ENCODE measurements at regions not wholly inside any gene's neighbourhood (a gene's known extent, or its start where the extent isn't known, plus 50 kb on each side); places are given as distances from the start of the nearest gene placed in this dataset.

- TF ChIP-seq EZH2 (IDR thresholded peaks at IDR 0.05; ENCODE audit: borderline replicate concordance) (no peak), EZH2phosphoT487 (IDR thresholded peaks at IDR 0.05; ENCODE audit: low read depth, severe bottlenecking, unreplicated experiment) (no peak), CTCF (IDR thresholded peaks at IDR 0.05; ENCODE audit: poor library complexity) (no peak)
- Histone ChIP-seq H3K4me2 (no peak overlapping the region), H3K4me3 (no peak overlapping the region), H3K4me1 (ENCODE audit: insufficient read depth) (no peaks in the 10 kb centered on the region), H3K9me3 (ENCODE audit: low read depth) (no peaks in the 10 kb centered on the region), H3K79me2 (no peaks in the 10 kb centered on the region), H3K9me2 (replicated peaks; ENCODE audit: insufficient read depth) (no peaks in the 10 kb centered on the region), H4K20me1 (ENCODE audit: insufficient read depth, poor library complexity, severe bottlenecking) (no peaks in the 10 kb centered on the region), H3K27me3 (no peaks in the 10 kb centered on the region), H2AFZ (no peak overlapping the region), H3K36me3 (replicated peaks; ENCODE audit: insufficient read depth, low read depth) (no peaks in the 10 kb centered on the region), H3K27ac (no peak overlapping the region)
- no peak for DNase-seq (ENCODE audit: low spot score)
- 49% methylated on average over 3 of the region's 3 CpGs for WGBS (ENCODE audit: low lambda C conversion rate, missing lambda C conversion rate)
Observed at GRCh38 chr13:37492741-37493514, 105.6 kb downstream of the POSTN start.

GRCh38 chr13:37492075-37492474, 106.5 kb downstream of the POSTN start:
- Histone ChIP-seq H3K27ac (no peak overlapping the region), H3K79me2 (no peaks in the 10 kb centered on the region), H3K4me2 (no peak overlapping the region), H3K9me2 (replicated peaks; ENCODE audit: insufficient read depth) (no peaks in the 10 kb centered on the region), H3K4me3 (no peak overlapping the region), H2AFZ (no peak overlapping the region), H3K9me3 (ENCODE audit: low read depth) (no peaks in the 10 kb centered on the region), H3K36me3 (replicated peaks; ENCODE audit: insufficient read depth, low read depth) (no peaks in the 10 kb centered on the region), H3K27me3 (no peaks in the 10 kb centered on the region), H4K20me1 (ENCODE audit: insufficient read depth, poor library complexity, severe bottlenecking) (no peaks in the 10 kb centered on the region), H3K4me1 (ENCODE audit: insufficient read depth) (no peaks in the 10 kb centered on the region)
- TF ChIP-seq EZH2phosphoT487 (IDR thresholded peaks at IDR 0.05; ENCODE audit: low read depth, severe bottlenecking, unreplicated experiment) = no peak
- TF ChIP-seq CTCF (IDR thresholded peaks at IDR 0.05; ENCODE audit: poor library complexity) = no peak
- no peak for TF ChIP-seq EZH2 (IDR thresholded peaks at IDR 0.05; ENCODE audit: borderline replicate concordance)
- DNase-seq (ENCODE audit: low spot score) = no peak

- H3K9me2 ChIP-seq (replicated peaks; ENCODE audit: insufficient read depth) = no peaks in the 10 kb centered on the region
- H3K9me3 ChIP-seq (ENCODE audit: low read depth) = no peaks in the 10 kb centered on the region
- H3K79me2 ChIP-seq = no peaks in the 10 kb centered on the region
- no peak overlapping the region for H3K4me2 ChIP-seq
- DNase-seq (ENCODE audit: low spot score) = no peak
- WGBS (ENCODE audit: low lambda C conversion rate, missing lambda C conversion rate) = 54% methylated on average over 3 of the region's 3 CpGs
- H3K36me3 ChIP-seq (replicated peaks; ENCODE audit: insufficient read depth, low read depth) = no peaks in the 10 kb centered on the region
- TF ChIP-seq EZH2phosphoT487 (IDR thresholded peaks at IDR 0.05; ENCODE audit: low read depth, severe bottlenecking, unreplicated experiment) (no peak), EZH2 (IDR thresholded peaks at IDR 0.05; ENCODE audit: borderline replicate concordance) (no peak), CTCF (IDR thresholded peaks at IDR 0.05; ENCODE audit: poor library complexity) (no peak)
- H3K27ac ChIP-seq = no peak overlapping the region
- H2AFZ ChIP-seq = no peak overlapping the region
- H3K27me3 ChIP-seq = no peaks in the 10 kb centered on the region
- no peaks in the 10 kb centered on the region for H4K20me1 ChIP-seq (ENCODE audit: insufficient read depth, poor library complexity, severe bottlenecking)
- H3K4me1 ChIP-seq (ENCODE audit: insufficient read depth) = no peaks in the 10 kb centered on the region
- no peak overlapping the region for H3K4me3 ChIP-seq
Observed at GRCh38 chr13:37491661-37492060, 106.9 kb downstream of the POSTN start.

Measured in hepatocyte (in vitro differentiated cells).